Endothelial cell (in vitro differentiated cells): ENCODE measurements at regions not wholly inside any gene's neighbourhood (a gene's known extent, or its start where the extent isn't known, plus 50 kb on each side); places are given as distances from the start of the nearest gene placed in this dataset.
"Not testable (repeated sequence)": the region's sequence is repeated elsewhere in the genome, so short reads cannot be mapped to it uniquely, and the experiment has no call there.

Source experiments
- DNase-seq: peaks from one replicate; pipeline ENCODE4 v3.0.0; 2021; ENCODE audit warnings: low spot score
- H3K27ac Mint-ChIP-seq: one replicate; pipeline ENCODE4 v1.8.0; 2021; ENCODE audit warnings: mixed read lengths, inconsistent platforms; ENCODE audit not compliant: unreplicated experiment
- H3K27me3 Mint-ChIP-seq: one replicate; pipeline ENCODE4 v1.8.0; 2021; ENCODE audit warnings: mild to moderate bottlenecking, moderate library complexity, mixed read lengths, inconsistent platforms; ENCODE audit not compliant: unreplicated experiment
- H3K36me3 Mint-ChIP-seq: one replicate; pipeline ENCODE4 v1.8.0; 2021; ENCODE audit warnings: mild to moderate bottlenecking, low read depth, mixed read lengths, inconsistent platforms; ENCODE audit not compliant: unreplicated experiment
- H3K4me1 Mint-ChIP-seq: one replicate; pipeline ENCODE4 v1.8.0; 2021; ENCODE audit warnings: mild to moderate bottlenecking, mixed read lengths, inconsistent platforms; ENCODE audit not compliant: unreplicated experiment
- H3K4me3 Mint-ChIP-seq: one replicate; pipeline ENCODE4 v1.8.0; 2021; ENCODE audit warnings: mild to moderate bottlenecking, mixed read lengths, inconsistent platforms; ENCODE audit not compliant: unreplicated experiment
- H3K9me3 Mint-ChIP-seq: one replicate; pipeline ENCODE4 v1.8.0; 2021; ENCODE audit warnings: mixed read lengths, inconsistent platforms; ENCODE audit not compliant: unreplicated experiment
- TF ChIP-seq, protein P1 (sequence below): fragments of 200-600 bp; sonication (generic); IDR thresholded peaks from one replicate; pipeline ENCODE4 v1.5.0; 2021; ENCODE audit warnings: antibody characterized with exemption; ENCODE audit not compliant: unreplicated experiment

DNA sequence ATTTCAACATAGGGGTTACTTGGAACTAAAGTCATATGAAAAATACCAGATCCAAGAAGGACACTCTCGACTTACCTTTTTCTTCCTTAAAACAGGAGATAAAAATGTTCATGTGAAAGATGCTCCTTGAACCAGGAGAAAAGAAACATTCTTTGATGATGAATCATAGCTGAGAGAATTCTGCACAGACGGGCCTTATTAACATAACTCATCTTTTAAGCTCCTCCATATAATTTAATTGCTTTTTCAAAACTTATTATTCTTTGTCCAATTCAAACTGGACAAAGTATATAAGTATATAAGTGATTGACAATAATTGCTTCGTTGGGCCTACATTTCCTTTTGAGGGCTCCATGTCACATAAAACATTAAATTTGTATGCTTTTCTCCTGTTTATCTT lies 945.2 kb upstream of the C9orf72 start:
- H3K9me3 Mint-ChIP-seq: no peaks in the 10 kb centered on the region
- TF ChIP-seq, protein P1, sequence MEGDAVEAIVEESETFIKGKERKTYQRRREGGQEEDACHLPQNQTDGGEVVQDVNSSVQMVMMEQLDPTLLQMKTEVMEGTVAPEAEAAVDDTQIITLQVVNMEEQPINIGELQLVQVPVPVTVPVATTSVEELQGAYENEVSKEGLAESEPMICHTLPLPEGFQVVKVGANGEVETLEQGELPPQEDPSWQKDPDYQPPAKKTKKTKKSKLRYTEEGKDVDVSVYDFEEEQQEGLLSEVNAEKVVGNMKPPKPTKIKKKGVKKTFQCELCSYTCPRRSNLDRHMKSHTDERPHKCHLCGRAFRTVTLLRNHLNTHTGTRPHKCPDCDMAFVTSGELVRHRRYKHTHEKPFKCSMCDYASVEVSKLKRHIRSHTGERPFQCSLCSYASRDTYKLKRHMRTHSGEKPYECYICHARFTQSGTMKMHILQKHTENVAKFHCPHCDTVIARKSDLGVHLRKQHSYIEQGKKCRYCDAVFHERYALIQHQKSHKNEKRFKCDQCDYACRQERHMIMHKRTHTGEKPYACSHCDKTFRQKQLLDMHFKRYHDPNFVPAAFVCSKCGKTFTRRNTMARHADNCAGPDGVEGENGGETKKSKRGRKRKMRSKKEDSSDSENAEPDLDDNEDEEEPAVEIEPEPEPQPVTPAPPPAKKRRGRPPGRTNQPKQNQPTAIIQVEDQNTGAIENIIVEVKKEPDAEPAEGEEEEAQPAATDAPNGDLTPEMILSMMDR: no peak
- no peaks in the 10 kb centered on the region for H3K27me3 Mint-ChIP-seq
- H3K36me3 Mint-ChIP-seq: no peaks in the 10 kb centered on the region
- no peak overlapping the region for H3K4me3 Mint-ChIP-seq
- H3K4me1 Mint-ChIP-seq: no peaks in the 10 kb centered on the region
- H3K27ac Mint-ChIP-seq: no peak overlapping the region
- no peak for DNase-seq

DNA sequence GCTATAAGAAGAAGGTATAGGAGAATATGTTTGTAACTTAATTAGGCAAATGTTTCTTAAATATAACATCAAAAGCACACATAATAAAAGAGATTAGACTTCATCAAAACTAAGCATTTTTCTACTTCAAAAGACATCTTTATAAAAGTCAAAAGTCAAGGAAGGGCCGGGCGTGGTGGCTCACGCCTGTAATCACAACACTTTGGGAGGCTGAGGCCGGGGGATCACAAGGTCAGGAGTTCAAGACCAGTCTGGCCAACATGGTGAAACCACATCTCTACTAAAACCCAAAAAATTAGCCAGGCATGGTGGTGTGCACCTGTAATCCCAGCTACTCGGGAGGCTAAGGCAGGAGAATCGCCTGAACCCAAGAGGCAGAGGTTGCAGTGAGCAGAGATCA lies 951.0 kb upstream of the C9orf72 start:
- H3K27ac Mint-ChIP-seq, H3K27me3 Mint-ChIP-seq, DNase-seq, H3K4me3 Mint-ChIP-seq, H3K9me3 Mint-ChIP-seq, H3K36me3 Mint-ChIP-seq, H3K4me1 Mint-ChIP-seq: not testable (repeated sequence)

DNA sequence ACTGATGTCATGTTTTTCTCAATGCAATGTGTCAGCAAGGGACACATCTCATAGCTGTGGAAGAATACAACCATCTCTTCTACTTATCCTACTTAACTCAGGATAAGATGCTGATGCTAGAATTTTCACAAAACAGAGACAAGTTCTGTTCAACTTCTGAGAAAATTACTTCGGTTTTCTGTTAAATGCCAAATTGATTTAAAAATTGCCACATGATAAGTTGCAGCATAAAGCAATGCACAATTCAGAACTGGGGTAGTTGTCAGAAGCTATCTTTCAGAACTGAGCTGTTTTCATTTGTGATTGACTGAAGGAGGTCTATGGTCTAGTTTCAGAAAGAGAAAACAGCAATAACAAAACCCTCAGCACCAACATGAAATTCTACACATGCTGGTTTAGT lies 954.8 kb upstream of the C9orf72 start:
- Mint-ChIP-seq H3K27ac (no peak overlapping the region), H3K4me1 (no peaks in the 10 kb centered on the region), H3K36me3 (no peaks in the 10 kb centered on the region), H3K27me3 (no peaks in the 10 kb centered on the region), H3K4me3 (no peak overlapping the region), H3K9me3 (no peaks in the 10 kb centered on the region)
- TF ChIP-seq, protein P1: no peak
- DNase-seq: no peak

DNA sequence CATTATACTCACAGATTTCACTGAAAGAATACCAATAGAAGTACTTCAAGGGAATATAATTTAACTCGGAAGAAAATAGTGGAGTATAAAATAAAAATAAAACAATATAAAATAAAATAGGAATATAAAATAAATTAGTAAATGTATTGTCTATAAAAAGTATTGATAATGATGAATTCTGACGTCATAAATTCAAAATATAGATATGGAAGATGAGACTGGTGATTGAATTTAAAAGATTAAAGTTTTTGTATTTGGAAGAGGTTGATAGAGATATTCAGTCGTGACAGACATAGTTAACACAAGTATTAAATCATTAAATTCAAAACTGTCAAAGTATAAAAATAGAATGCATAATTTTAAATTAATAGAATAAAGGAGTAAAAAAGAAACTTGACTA lies 964.9 kb upstream of the C9orf72 start:
- H3K4me3 Mint-ChIP-seq: no peak overlapping the region

DNA sequence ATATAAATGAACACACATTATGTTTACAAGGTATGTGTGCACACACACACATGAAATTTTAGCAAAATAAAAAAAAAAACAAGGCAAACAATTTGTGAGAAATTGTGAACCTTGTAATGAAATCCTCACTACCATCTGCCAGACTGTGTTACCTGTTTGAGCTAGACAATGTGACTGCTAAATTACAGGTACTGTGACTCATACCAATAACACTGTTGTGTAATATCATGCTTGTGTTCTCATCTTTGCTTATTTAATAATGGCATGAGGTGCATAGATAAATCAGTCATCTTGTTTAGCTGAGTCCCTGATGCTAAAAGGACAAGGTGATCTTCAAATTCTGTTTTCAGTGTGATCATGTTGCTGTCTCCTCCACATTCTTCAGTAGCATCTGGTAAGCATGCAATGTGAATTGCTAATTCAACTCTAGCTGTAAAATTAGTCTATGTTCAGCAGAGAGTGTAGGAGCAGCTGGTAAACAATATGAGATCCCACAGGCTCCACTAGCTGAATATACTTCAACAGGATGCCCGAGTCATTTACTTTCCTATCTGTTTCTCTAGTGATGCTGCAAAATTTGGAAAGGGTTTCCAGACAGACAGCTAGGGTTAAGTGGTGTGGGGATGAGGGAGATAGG lies 966.3 kb upstream of the C9orf72 start:
- Mint-ChIP-seq H3K4me3 (no peak overlapping the region), H3K27ac (no peak overlapping the region), H3K27me3 (no peaks in the 10 kb centered on the region), H3K4me1 (no peaks in the 10 kb centered on the region), H3K36me3 (no peaks in the 10 kb centered on the region), H3K9me3 (no peaks in the 10 kb centered on the region)
- DNase-seq: no peak
- TF ChIP-seq, protein P1: no peak

More for the DNA sequence above, 964.9 kb upstream of the C9orf72 start:
- Mint-ChIP-seq H3K27me3 (no peaks in the 10 kb centered on the region), H3K27ac (no peak overlapping the region), H3K4me1 (no peaks in the 10 kb centered on the region), H3K36me3 (no peaks in the 10 kb centered on the region), H3K9me3 (no peaks in the 10 kb centered on the region)
- TF ChIP-seq, protein P1: no peak
- no peak for DNase-seq
